ENCODE measurements at regions not wholly inside any gene's neighbourhood (a gene's known extent, or its start where the extent isn't known, plus 50 kb on each side); places are given as distances from the start of the nearest gene placed in this dataset.

GRCh38 chr16:6645768-6646568, 686.7 kb upstream of the RBFOX1 start:
- DNase-seq = no peak

- no peak for DNase-seq
Measured at GRCh38 chr16:6644916-6645315, 687.7 kb upstream of the RBFOX1 start.

- DNase-seq = peak; percentile 35
Measured at GRCh38 chr16:6643080-6643686, 689.5 kb upstream of the RBFOX1 start.

GRCh38 chr16:6642271-6642670, 690.4 kb upstream of the RBFOX1 start:
- DNase-seq = no peak

- DNase-seq = no peak
Measured at GRCh38 chr16:6641091-6641490, 691.6 kb upstream of the RBFOX1 start.

GRCh38 chr16:6636457-6636856, 696.2 kb upstream of the RBFOX1 start:
- no peak for DNase-seq

- no peak for DNase-seq
Measured at GRCh38 chr16:6634151-6634550, 698.5 kb upstream of the RBFOX1 start.

GRCh38 chr16:6633456-6633855, 699.2 kb upstream of the RBFOX1 start:
- no peak for DNase-seq

- DNase-seq = no peak
Measured at GRCh38 chr16:6629110-6629509, 703.5 kb upstream of the RBFOX1 start.

- no peak for DNase-seq
Measured at GRCh38 chr16:6625606-6626005, 707.0 kb upstream of the RBFOX1 start.

- DNase-seq = no peak
Measured at GRCh38 chr16:6618874-6619273, 713.8 kb upstream of the RBFOX1 start.

- DNase-seq = no peak
Measured at GRCh38 chr16:6616746-6617145, 715.9 kb upstream of the RBFOX1 start.

- no peak for DNase-seq
Measured at GRCh38 chr16:6615636-6616035, 717.0 kb upstream of the RBFOX1 start.

- no peak for DNase-seq
Measured at GRCh38 chr16:6611535-6611934, 721.1 kb upstream of the RBFOX1 start.

GRCh38 chr16:6605490-6605889, 727.2 kb upstream of the RBFOX1 start:
- no peak for DNase-seq

- DNase-seq = no peak
Measured at GRCh38 chr16:6603780-6604325, 728.8 kb upstream of the RBFOX1 start.

- peak; percentile 26 for DNase-seq
Measured at GRCh38 chr16:6602405-6602804, 730.2 kb upstream of the RBFOX1 start.

GRCh38 chr16:6600167-6600566, 732.5 kb upstream of the RBFOX1 start:
- peak; percentile 16 for DNase-seq

- no peak for DNase-seq
Measured at GRCh38 chr16:6593799-6594198, 738.8 kb upstream of the RBFOX1 start.

GRCh38 chr16:6576606-6577005, 756.0 kb upstream of the RBFOX1 start:
- no peak for DNase-seq

- DNase-seq = no peak
Measured at GRCh38 chr16:6576113-6576512, 756.5 kb upstream of the RBFOX1 start.

- no peak for DNase-seq
Measured at GRCh38 chr16:6574146-6574545, 758.5 kb upstream of the RBFOX1 start.

GRCh38 chr16:6573577-6573976, 759.1 kb upstream of the RBFOX1 start:
- DNase-seq = peak; percentile 70

GRCh38 chr16:6571044-6571443, 761.6 kb upstream of the RBFOX1 start:
- no peak for DNase-seq
